ENCODE measurements at regions not wholly inside any gene's neighbourhood (a gene's known extent, or its start where the extent isn't known, plus 50 kb on each side); places are given as distances from the start of the nearest gene placed in this dataset.
"Not testable (repeated sequence)": the region's sequence is repeated elsewhere in the genome, so short reads cannot be mapped to it uniquely, and the experiment has no call there.

GRCh38 chr10:55929291-55929690 lies 431.8 kb downstream of the ZWINT start:
- DNase-seq (ENCODE audit: low read depth, low spot score), result no peak
- Mint-ChIP-seq H3K36me3 (ENCODE audit: low read depth) (no peaks in the 10 kb centered on the region), H3K4me1 (no peaks in the 10 kb centered on the region), H3K27ac (ENCODE audit: unreplicated experiment) (no peak overlapping the region), H3K4me3 (no peak overlapping the region), H3K27me3 (ENCODE audit: low read depth) (no peaks in the 10 kb centered on the region), H3K9me3 (no peaks in the 10 kb centered on the region)
- TF ChIP-seq, protein P1, sequence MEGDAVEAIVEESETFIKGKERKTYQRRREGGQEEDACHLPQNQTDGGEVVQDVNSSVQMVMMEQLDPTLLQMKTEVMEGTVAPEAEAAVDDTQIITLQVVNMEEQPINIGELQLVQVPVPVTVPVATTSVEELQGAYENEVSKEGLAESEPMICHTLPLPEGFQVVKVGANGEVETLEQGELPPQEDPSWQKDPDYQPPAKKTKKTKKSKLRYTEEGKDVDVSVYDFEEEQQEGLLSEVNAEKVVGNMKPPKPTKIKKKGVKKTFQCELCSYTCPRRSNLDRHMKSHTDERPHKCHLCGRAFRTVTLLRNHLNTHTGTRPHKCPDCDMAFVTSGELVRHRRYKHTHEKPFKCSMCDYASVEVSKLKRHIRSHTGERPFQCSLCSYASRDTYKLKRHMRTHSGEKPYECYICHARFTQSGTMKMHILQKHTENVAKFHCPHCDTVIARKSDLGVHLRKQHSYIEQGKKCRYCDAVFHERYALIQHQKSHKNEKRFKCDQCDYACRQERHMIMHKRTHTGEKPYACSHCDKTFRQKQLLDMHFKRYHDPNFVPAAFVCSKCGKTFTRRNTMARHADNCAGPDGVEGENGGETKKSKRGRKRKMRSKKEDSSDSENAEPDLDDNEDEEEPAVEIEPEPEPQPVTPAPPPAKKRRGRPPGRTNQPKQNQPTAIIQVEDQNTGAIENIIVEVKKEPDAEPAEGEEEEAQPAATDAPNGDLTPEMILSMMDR (conservative IDR thresholded peaks at IDR 0.05), result no peak

DNA sequence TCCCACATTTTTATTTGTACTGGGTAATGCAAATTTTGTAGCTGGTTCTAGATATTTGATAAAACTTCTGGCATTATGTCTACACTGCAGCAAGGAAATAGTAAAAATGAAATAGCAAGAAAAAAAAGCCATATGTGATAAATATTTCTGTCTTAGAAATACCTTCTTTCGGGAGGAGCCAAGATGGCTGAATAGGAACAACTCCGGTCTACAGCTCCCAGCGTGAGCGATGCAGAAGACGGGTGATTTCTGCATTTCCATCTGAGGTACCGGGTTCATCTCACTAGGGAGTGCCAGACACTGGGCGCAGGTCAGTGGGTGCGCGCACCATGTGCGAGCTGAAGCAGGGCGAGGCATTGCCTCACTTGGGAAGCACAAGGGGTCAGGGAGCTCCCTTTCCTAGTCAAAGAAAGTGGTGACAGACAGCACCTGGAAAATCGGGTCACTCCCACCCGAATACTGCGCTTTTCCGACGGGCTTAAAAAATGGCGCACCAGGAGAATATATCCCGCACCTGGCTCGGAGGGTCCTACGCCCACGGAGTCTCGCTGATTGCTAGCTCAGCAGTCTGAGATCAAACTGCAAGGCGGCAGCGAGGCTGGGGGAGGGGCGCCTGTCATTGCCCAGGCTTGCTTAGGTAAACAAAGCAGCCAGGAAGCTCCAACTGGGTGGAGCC lies 461.4 kb downstream of the ZWINT start:
- Mint-ChIP-seq H3K4me3 (peak overlapping the region; percentile 93), H3K27ac (ENCODE audit: unreplicated experiment) (peak overlapping the region; percentile 96)
- H3K27me3 Mint-ChIP-seq (ENCODE audit: low read depth); H3K4me1 Mint-ChIP-seq; H3K9me3 Mint-ChIP-seq; H3K36me3 Mint-ChIP-seq (ENCODE audit: low read depth): not testable (repeated sequence)
- DNase-seq (ENCODE audit: low read depth, low spot score), result peak; percentile 16

- H3K27ac Mint-ChIP-seq (ENCODE audit: unreplicated experiment), result no peak overlapping the region
- no peak overlapping the region for H3K4me3 Mint-ChIP-seq
- peaks cover 2% of the 10 kb centered on the region for H3K36me3 Mint-ChIP-seq (ENCODE audit: low read depth)
- no peaks in the 10 kb centered on the region for H3K9me3 Mint-ChIP-seq
- H3K4me1 Mint-ChIP-seq, result peaks cover 8% of the 10 kb centered on the region
- TF ChIP-seq, protein P1 (conservative IDR thresholded peaks at IDR 0.05), result no peak
- DNase-seq (ENCODE audit: low read depth, low spot score), result no peak
- no peaks in the 10 kb centered on the region for H3K27me3 Mint-ChIP-seq (ENCODE audit: low read depth)
Observed at GRCh38 chr10:55897490-55897921, 463.6 kb downstream of the ZWINT start.

GRCh38 chr10:55892276-55892675 lies 468.8 kb downstream of the ZWINT start:
- no peaks in the 10 kb centered on the region for H3K9me3 Mint-ChIP-seq
- TF ChIP-seq, protein P1 (conservative IDR thresholded peaks at IDR 0.05), result no peak
- no peak overlapping the region for H3K4me3 Mint-ChIP-seq

DNA sequence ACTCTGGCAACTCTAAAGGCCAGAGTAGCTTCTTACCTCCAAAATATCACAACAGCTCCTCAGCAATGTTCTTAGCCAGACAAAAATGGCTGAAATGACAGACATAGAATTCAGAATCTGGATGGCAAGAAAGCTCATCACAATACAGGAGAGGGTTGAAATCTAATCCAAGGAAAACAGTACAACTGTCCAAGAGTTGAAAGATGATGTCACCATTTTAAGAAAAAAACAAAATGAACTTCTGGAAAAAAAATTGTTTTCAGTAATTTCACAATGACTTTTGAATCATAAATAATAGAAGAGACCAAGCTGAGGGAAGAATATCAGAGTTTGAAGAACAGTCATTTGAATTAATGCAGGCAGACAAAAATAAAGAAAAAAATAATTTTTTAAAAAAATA lies 479.5 kb downstream of the ZWINT start:
- TF ChIP-seq, protein P1 (conservative IDR thresholded peaks at IDR 0.05), result no peak
- Mint-ChIP-seq H3K27me3 (ENCODE audit: low read depth) (no peaks in the 10 kb centered on the region), H3K36me3 (ENCODE audit: low read depth) (no peaks in the 10 kb centered on the region), H3K27ac (ENCODE audit: unreplicated experiment) (no peak overlapping the region), H3K4me1 (no peaks in the 10 kb centered on the region), H3K4me3 (no peak overlapping the region), H3K9me3 (peaks cover 12% of the 10 kb centered on the region)
- no peak for DNase-seq (ENCODE audit: low read depth, low spot score)

More at GRCh38 chr10:55892276-55892675, 468.8 kb downstream of the ZWINT start:
- Mint-ChIP-seq H3K36me3 (ENCODE audit: low read depth) (no peaks in the 10 kb centered on the region), H3K27ac (ENCODE audit: unreplicated experiment) (no peak overlapping the region), H3K4me1 (no peaks in the 10 kb centered on the region), H3K27me3 (ENCODE audit: low read depth) (no peaks in the 10 kb centered on the region)
- DNase-seq (ENCODE audit: low read depth, low spot score), result no peak

DNA sequence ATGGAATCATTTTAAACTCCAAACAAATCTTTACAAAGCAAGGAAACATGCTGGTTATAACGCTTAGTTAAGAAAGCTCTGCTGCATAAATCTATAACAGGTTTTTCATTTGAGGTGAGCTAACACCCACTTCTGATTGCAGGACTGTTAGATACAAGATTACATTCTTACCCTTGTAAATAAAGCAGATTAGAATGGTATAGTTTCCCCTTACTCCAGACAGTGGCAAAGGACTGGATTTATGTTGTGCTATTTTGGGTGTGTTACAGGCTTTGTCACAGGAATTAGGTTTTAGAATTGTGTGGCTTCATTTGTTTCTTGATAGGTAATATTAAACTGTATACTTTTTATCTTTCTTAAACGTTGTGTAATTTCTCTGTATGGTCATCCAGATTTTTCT lies 487.6 kb downstream of the ZWINT start:
- Mint-ChIP-seq H3K27ac (ENCODE audit: unreplicated experiment) (no peak overlapping the region), H3K4me3 (no peak overlapping the region), H3K36me3 (ENCODE audit: low read depth) (no peaks in the 10 kb centered on the region), H3K27me3 (ENCODE audit: low read depth) (no peaks in the 10 kb centered on the region), H3K4me1 (no peaks in the 10 kb centered on the region), H3K9me3 (no peaks in the 10 kb centered on the region)
- TF ChIP-seq, protein P1 (conservative IDR thresholded peaks at IDR 0.05), result no peak
- DNase-seq (ENCODE audit: low read depth, low spot score), result no peak
